Left ventricle myocardium inferior (tissue), 1 donor: ENCODE measurements at regions not wholly inside any gene's neighbourhood (a gene's known extent, or its start where the extent isn't known, plus 50 kb on each side); places are given as distances from the start of the nearest gene placed in this dataset.
"Not testable (repeated sequence)": the region's sequence is repeated elsewhere in the genome, so short reads cannot be mapped to it uniquely, and the experiment has no call there.

Experiments
- DNase-seq: peaks from one replicate; pipeline ENCODE4 v3.0.0-alpha.2; 2020
- H3K27ac ChIP-seq: fragments of 200-600 bp; replicated peaks from 2 replicates; pipeline ENCODE4 v1.8.0; 2021
- H3K27me3 ChIP-seq: fragments of 200-600 bp; 2 replicates; pipeline ENCODE4 v1.8.0; 2021; ENCODE audit warnings: low read depth
- H3K36me3 ChIP-seq: fragments of 200-600 bp; 2 replicates; pipeline ENCODE4 v1.8.0; 2021
- H3K4me1 ChIP-seq: fragments of 200-600 bp; 2 replicates; pipeline ENCODE4 v1.8.0; 2021
- H3K4me3 ChIP-seq: fragments of 200-600 bp; 2 replicates; pipeline ENCODE4 v1.8.0; 2021; ENCODE audit warnings: mild to moderate bottlenecking, moderate library complexity
- H3K9me3 ChIP-seq: fragments of 200-600 bp; replicated peaks from 2 replicates; pipeline ENCODE4 v1.8.0; 2021
- CTCF ChIP-seq: fragments of 200-600 bp; IDR thresholded peaks from 2 replicates; pipeline ENCODE4 v1.8.0; 2021; ENCODE audit warnings: antibody characterized with exemption, mild to moderate bottlenecking, borderline replicate concordance
- intact Hi-C: fragments of 100-400 bp; cut with micrococcal nuclease; formaldehyde crosslinking; loops from one replicate; pipeline ENCODE4 v1.11.0; 2022
- donor health status: DM: no; HTN: yes; CAD: no; lungs with severe emphysema.

GRCh38 chr3:175941352-175941751 is 1082.2 kb downstream of the NAALADL2 start:
- no peaks in the 10 kb centered on the region for H3K4me1 ChIP-seq
- no peak overlapping the region for H3K4me3 ChIP-seq
- intact Hi-C loops, result no loop called here
- no peaks in the 10 kb centered on the region for H3K36me3 ChIP-seq
- no peak for DNase-seq
- H3K9me3 ChIP-seq, result peaks cover 65% of the 10 kb centered on the region
- no peak overlapping the region for H3K27ac ChIP-seq
- H3K27me3 ChIP-seq, result no peaks in the 10 kb centered on the region
- TF ChIP-seq CTCF, result peak; percentile 12

GRCh38 chr3:175940881-175941280 is 1081.7 kb downstream of the NAALADL2 start:
- Histone ChIP-seq H3K36me3 (no peaks in the 10 kb centered on the region), H3K27me3 (no peaks in the 10 kb centered on the region), H3K4me3 (no peak overlapping the region), H3K27ac (no peak overlapping the region), H3K4me1 (no peaks in the 10 kb centered on the region), H3K9me3 (peaks cover 68% of the 10 kb centered on the region)
- no peak for TF ChIP-seq CTCF
- intact Hi-C loops, result no loop called here
- no peak for DNase-seq

GRCh38 chr3:175940243-175940642 is 1081.1 kb downstream of the NAALADL2 start:
- no peak for TF ChIP-seq CTCF
- H3K27ac ChIP-seq, result no peak overlapping the region
- intact Hi-C loops, result no loop called here
- H3K4me1 ChIP-seq, result no peaks in the 10 kb centered on the region
- no peaks in the 10 kb centered on the region for H3K36me3 ChIP-seq
- H3K9me3 ChIP-seq, result peaks cover 68% of the 10 kb centered on the region
- DNase-seq, result no peak
- no peak overlapping the region for H3K4me3 ChIP-seq
- no peaks in the 10 kb centered on the region for H3K27me3 ChIP-seq

- peaks cover 56% of the 10 kb centered on the region for H3K9me3 ChIP-seq
- H3K27ac ChIP-seq, intact Hi-C loops, DNase-seq, H3K27me3 ChIP-seq, H3K36me3 ChIP-seq, H3K4me1 ChIP-seq, H3K4me3 ChIP-seq: not testable (repeated sequence)
These were observed 1078.2 kb downstream of the NAALADL2 start for GRCh38 chr3:175937367-175937766.

- H3K4me3 ChIP-seq, result no peak overlapping the region
- no peak for TF ChIP-seq CTCF
- intact Hi-C loops, result no loop called here
- no peak overlapping the region for H3K27ac ChIP-seq
- H3K4me1 ChIP-seq, result no peaks in the 10 kb centered on the region
- peaks cover 35% of the 10 kb centered on the region for H3K9me3 ChIP-seq
- no peaks in the 10 kb centered on the region for H3K36me3 ChIP-seq
- no peak for DNase-seq
- H3K27me3 ChIP-seq, result no peaks in the 10 kb centered on the region
These were observed 1073.5 kb downstream of the NAALADL2 start for GRCh38 chr3:175932586-175932985.

GRCh38 chr3:175919133-175919532 is 1060.0 kb downstream of the NAALADL2 start:
- H3K9me3 ChIP-seq, result peaks cover 23% of the 10 kb centered on the region
- H3K36me3 ChIP-seq, result no peaks in the 10 kb centered on the region
- no peak overlapping the region for H3K27ac ChIP-seq
- no peak for TF ChIP-seq CTCF
- intact Hi-C loops, result no loop called here
- H3K4me3 ChIP-seq, result no peak overlapping the region
- no peaks in the 10 kb centered on the region for H3K27me3 ChIP-seq
- no peak for DNase-seq
- no peaks in the 10 kb centered on the region for H3K4me1 ChIP-seq
